Kidney glomerular epithelial cell (primary cell): ENCODE measurements at regions not wholly inside any gene's neighbourhood (a gene's known extent, or its start where the extent isn't known, plus 50 kb on each side); places are given as distances from the start of the nearest gene placed in this dataset.

Experiments used
- DNase-seq: peaks from one replicate; lab custom pipeline; 2025; lab: John Stamatoyannopoulos, UW

DNA sequence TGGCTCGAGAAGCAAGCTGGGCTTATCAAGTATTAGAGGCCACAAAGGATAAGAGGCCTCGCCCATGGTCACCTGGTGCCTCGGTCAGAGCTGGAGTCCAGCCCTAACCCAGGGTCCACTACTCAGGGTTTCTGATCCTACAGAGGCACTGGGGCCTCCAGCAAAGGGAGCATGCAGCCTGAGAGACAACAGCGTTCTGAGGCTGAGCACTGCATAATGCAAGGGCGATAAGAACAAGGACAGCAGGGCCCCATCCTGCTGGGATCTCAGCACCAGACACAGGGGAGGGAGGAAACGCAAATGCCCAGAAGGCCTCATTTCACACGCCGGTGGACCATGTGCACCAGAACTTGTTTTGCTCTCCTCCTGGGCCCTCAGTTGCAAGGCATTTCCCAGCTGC is 63.0 kb downstream of the C5orf15 start:
- DNase-seq = no peak

DNA sequence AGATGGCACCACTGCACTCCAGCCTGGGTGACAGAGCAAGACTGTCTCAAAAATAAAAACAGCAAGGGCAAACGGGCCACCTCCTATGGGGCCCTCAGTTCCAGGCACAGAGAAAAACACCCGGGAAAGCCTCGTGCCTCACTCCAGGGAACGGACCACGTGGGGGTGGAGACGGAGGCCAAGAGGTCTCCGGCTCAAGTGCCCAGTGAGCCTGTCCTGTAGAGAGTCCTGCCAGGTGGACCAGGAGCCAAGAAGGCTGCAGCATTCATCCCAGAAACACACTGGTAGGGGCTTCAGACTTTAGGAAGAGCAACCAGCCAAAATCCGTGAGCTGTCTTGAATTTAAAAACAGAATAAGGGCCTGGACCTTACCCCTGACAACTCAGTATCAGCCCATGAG is 63.8 kb downstream of the C5orf15 start:
- DNase-seq = no peak

DNA sequence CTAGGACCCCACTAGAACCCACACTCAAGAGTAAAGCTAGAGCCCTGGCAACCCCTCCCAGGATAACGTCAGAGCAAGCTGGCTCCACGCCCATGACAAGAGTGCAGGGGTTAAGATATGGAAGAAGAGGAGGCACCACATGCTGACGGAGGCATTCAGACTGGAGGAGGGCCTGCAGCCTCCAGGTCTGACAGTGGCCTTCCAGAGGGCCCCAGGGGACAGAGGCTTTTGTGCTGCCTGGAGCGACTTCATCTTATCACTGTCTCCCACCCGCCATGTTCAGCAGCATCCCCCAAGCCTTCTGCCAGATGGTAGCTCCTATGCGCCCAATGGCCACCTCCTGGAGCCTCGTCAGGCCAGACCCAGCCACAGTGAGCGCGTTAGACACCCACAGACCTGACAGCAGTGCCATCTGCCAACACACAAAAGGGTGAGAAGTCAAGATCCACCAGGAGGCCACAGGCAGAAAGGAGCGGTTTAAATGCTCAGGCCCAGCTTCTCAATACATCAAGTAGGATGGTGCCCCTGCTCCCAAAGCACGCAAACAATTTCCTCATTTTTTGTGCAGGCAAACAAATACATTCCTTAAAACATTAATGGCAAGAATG is 65.8 kb downstream of the C5orf15 start:
- no peak for DNase-seq

DNA sequence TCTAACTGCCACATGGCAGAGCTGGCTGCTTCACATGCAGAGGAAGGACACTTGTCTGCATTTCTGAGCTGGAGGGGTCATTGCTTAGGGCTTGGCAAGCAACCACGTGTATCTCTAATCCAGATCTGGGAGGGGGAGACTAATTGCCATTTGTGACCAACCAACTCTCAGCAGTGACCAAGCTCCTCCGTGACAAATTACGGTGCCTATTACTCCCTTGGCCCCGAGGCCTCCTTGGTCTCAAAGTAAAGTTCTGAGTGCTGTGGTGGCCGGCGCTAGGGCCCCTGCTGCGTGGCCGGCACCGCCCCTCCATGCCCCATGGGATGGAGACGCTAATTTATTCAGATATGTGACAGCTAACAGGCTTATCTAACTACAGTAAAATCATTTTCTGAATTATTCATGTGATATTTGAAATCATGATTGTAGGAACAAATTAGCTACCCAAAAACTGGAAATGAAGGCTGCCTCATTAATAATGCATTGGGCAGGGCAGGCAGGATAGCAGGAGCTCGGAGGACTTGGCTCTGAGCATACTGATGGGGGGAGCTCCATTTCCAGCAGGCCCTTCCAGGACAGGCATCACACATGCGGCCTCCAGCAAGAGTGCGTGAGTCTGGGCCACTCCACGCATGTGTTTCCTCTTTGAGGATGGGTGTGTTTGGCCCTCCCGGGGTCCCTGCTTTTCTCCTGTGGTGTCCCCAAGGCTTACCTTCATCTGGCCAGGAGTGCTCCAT is 67.7 kb downstream of the C5orf15 start:
- DNase-seq = no peak

DNA sequence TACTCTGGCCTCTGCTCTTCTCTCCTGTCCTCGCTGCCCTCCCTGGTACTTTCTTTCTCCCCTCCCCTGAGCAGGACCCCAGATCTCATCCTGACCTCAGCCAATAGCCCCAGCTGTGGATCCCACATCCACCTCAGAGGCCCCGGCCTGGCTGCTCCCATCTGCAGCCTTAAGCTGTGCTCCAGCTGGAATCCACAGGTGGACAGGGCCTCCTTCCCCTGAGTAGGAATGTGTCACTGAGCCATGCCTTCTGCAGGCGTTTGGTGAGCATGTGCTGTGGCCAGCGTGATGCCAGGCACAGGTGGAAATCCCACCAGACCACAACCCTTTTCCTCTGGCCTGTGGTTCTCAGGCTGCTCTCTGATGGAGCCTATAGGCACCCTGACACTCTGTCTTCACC is 68.9 kb downstream of the C5orf15 start:
- DNase-seq = no peak

DNA sequence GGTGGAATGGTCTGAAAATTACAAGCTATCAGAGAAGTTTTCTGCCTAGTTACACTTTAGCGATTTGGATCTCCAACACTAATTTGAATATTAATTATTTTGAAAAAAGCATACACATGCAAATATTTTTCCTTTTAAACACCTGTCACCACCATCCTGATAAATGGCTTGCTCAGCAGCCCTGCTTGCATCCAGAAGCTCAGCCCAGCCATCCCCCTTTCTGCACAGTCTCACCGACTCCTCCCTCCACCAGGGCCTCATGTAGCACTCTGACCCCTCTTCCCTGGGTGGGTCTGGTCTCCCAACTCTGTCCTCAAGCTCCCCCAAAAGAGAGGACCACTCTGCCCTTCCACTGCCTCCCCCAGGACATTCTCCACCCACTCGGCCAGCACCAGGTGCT is 70.0 kb downstream of the C5orf15 start:
- DNase-seq = no peak

DNA sequence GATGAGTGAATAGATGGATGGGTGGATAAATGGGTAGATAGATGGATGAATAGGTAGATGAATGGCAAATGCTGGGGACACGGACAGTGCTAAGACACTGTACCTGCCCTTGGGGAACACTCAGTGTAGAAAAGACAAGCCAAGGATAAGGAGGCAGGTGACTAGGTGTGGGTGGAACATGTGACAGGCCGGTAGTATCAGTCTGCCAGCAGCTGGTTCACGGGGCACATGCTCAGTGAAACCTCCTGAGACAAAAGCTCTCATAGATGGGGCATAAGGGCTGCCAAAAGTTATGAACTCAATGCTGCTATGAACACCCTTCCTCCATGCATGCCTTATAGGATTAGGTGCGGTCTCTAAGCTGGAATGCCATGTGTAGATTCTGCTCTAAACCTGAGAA is 71.0 kb downstream of the C5orf15 start:
- DNase-seq = no peak

DNA sequence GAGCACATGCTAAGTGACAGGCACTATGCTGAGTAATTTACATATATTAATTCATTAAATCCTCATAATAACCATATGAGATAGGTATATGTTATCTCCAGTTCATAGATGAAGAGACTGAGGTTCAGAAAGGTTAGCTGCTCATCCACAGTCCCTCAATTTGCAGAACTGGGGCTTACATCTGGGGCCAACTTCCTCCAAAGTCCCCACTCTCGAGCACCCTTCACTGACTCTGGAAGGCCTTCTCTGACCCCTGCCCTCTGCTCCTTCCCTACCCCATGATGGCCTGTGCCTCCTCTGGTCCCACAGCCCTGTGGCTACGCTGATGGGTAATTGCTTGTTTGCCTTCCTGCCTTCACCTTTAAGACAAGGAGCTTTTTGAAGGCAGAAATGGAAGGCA is 71.6 kb downstream of the C5orf15 start:
- DNase-seq = no peak

DNA sequence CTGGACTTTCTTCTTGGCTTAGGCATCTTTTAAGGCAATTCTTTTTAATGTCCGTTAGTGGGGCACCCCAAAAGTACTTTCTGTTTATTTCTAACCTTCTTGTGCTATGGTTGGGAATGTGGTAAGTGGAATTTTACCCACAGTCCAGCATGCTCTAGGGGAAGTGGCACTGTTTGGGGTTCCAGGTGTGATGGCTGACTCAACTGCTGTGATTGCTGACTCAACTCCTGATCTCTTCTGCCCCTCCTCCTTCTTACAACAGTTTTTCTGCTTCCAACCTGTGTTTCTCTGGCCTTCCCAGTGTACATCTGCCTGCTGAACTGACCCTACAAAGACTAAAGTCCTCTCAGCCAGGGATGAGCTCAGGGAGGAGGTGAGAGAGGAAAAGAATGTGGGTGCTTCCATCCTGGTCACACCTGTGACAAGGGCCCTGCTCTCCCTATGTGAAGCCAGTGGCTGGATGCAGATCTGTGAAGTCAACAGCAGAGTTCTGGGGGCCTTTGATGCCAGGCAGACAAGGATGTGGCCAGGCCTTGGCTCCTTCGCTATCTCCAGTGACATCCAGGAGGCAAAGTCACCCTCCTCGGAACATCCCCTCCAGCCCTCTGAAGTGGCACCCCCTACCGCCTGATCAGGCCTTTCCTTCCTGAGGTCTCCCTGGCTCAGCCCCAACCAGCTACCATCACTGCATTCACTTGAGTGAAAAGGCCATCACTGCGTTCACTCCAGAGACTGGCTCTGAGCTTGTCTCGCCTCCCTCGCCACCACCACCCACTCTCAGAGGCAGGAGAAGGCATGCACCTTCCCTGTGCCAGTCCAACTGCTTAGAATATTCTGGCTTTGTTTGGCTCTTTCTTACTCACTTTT is 72.2 kb downstream of the C5orf15 start:
- no peak for DNase-seq

DNA sequence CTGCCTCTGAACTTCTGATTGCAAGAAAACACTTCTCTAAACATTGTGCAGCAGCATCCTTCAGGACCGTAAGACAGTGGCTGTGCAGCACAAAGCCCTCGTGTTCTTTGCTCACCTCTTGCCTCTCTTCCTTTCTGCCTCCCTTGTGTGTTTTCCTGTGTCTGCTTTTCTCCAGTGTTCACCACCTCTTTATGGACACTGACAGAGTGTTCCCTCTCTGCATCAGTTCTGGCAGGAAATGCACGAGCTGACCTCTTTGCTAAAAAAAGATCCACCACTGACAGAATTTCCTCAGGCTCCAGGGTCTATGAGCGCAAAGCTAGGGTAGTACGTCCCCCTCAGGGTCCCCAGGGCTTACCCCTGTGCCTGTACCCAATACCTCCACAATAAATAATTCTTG is 74.3 kb downstream of the C5orf15 start:
- DNase-seq = no peak

DNA sequence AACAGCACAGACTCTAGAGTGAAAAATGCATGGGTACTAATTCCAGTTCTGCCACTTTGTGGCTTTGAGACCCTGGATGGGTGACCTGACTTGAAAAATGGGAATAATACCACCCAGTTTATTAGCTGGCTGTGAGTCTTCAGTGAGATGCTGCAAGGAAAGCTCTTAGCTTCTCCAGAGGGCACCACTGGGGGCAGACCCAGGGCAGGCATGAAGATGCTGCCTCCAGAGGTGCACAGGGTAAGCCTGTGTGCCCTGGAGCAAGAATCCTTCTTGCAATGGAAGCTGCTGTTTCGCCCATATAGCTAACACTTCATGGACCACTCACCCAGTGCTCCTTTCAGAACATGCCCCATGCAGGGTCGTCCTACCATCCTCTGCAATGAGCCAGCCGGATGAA is 75.7 kb downstream of the C5orf15 start:
- no peak for DNase-seq

DNA sequence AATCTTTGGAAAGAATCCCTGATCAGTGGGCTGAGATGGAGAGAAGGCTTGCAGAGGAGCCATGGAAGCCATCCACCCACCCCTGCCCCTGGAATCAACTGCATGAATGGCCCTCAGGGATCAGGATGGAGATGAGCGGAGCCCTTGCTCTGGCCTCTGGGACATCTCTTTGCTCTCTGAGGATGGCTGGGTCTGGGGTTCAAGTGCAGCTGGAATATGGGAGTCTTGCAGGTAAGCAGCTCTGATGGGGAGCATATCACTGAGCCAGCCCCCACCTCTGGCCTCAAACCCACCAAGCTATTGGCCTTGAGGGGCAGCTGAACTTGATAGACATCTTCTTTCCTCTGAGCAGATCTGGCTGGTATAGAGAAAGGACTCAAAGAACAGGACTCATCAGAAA is 76.1 kb downstream of the C5orf15 start:
- no peak for DNase-seq

DNA sequence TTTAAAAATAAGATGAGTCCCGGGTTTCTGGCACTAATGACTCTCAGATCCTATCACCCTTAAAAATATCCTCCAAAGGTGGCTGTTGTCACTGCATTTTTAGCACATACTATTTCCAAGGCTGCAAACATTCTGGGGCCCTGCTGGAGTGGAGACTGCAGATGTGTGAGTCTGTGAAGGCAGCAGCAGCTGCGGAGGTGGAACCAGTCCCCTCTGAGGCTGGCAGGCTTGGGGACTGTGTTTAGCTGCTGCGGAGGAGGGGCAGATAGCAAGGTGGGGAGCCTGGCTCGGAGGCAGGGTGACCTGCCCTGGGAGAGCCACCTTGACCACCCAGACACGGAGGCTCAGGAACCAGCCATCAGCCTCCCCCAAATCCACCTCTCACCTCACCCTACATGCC is 77.0 kb downstream of the C5orf15 start:
- no peak for DNase-seq

DNA sequence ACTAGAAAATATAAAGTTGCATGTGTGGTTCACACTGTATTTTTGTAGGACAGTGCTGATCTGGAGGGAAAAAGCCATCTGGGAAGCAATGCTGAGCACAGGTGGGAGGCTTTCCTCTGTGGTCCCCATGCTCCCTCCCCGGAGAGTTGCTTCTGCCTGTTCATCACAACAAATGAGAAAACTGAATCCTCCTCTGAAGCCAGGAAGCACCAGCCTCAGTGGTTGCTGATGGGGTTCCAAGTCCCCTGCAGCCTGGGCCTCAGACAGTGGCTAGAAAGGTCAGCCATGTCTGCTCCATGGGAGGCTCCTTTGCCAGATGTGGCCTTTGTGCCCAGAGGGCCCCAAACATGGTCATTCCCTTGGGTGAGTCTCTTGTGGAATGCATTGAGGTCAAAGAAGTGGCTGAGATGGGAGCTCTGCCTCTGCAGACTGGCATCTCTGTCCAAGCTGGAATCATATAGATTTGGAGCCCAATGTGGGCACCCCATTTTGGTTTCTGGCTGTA is 77.6 kb downstream of the C5orf15 start:
- no peak for DNase-seq

DNA sequence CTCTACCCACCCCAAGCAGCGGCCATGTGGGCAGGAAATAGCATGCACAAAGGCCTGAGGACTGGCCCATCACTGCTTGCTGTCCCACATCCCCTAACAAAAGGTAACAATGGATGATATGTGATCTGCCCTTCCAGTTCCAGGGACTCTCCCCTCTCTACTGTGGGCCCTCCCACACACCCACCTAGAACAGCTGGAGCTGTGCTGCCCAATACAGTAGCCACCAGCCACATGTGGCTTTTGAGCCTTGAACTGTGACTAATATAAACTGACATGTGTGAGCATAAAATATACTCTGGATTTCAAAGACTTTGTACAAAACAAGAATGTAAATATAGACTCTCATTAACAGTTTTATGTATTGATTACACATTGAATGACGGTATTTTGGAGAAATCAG is 78.1 kb downstream of the C5orf15 start:
- no peak for DNase-seq

DNA sequence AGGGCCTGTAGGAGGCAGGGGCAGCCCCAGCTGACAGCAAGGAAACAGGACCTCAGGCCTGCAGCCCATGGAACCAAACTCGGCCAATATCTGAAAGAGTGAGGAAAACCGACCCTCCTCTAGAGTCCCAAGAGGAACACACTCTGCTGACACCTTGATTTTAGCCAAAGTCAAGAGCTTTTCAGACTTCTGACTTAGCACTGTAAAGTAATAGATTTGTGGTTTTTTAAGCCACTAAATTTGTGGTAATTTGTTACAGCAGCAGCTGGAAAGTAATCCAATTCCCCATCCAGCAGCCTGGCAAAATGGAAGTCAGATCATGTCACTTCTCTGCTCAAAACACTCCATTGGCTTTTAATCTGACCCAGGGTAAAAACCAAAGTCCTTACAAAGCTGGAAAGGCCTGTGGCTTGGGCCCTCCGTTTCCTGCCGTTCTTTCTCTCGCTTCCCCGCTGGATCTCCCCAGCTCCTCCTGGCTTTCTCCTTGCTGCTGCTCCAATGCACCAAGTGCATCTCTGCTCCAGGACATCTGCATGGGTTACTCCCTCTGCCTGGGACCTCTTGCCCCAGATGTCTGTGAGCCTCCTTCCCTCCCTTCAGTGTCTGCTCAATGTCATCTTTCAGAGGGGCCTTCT is 79.0 kb downstream of the C5orf15 start:
- DNase-seq = no peak

DNA sequence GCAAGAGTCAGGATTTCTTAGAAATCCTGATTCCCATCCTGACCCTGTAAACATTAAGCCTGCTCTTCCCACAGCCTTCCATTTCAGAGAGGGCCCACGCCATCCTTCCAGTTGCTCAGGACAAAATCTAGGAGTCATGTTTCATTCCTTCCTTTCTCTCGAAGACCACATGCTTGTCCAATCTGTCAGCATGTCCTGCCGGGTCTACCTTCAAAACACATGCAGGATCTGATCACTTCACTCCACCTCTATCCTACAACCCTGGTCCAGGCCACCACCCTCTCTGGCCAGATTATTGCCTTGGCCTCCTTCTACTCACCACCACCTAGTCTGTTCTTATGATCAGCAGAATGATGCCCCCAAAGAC is 79.8 kb downstream of the C5orf15 start:
- DNase-seq = no peak

DNA sequence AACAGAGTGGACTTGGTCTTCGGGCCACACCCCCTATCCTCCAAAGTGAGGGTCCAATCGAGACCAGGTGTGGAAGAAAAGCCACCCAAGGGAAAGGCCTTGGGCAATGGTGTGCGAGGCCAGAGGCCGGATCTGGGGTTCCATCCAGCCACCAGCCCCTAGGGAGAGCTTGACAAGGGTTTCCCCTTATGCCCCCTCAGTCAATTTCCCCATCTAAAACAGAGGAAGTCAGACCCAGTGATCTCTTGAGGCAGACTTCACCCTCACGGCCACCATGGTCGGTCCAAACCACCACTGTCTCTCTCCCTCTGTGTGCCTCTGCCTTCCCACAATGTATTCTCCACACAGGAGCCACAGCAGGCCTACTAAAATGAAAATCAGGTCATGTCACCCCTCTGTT is 82.9 kb downstream of the C5orf15 start:
- DNase-seq = no peak

DNA sequence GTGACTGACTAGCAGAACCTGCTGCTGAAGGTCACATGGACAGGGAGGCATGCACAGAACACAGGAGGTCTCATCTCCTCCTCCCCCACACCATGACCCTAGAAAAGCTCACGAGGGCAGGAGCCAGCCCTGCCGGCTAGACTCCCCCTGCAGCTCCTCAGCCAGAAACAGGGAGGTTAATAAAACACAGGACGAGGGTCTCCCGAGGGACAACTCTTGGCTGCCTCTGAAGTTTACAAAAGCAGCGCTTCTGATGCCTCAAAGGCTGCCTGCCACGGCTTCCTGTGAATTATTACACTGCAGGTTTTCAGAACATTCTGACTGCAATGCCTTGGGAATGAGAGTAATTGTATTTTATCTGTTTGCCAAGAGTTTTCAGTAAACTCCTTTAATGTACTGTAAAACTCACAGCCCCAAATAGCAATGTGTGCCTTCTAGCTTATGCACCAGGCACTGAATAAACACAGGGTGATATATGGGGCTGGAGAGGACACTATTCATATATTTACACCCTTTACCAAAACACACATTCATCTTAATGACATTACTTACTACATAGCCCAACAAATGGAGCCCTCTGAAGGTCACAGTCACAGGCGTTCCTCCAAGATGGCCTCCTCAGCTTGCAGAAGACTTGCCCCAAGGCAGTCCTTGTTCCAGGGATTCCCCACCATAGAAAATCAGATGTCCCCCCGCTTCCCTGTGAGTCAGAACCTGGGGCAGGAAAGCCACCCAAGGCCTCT is 83.7 kb downstream of the C5orf15 start:
- no peak for DNase-seq

DNA sequence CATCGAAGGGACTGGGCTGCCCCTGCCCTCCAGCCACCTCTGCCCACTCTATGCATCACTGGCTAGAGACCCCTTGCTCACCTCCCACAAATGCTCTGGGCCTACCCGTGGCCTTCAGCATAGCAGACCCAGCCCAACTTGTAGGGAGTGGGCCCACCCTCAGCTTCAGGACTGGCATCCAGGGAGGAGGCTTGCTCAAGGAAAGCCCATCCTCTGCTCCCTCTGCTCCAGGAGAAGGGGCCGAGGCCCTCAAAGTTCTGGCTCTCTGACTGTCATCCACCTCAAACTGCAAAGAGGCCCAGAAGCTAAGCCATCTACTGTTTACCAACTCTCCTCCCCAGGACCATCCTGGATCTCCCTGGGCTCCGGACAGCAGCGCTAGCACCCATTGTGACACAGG is 84.5 kb downstream of the C5orf15 start:
- no peak for DNase-seq

DNA sequence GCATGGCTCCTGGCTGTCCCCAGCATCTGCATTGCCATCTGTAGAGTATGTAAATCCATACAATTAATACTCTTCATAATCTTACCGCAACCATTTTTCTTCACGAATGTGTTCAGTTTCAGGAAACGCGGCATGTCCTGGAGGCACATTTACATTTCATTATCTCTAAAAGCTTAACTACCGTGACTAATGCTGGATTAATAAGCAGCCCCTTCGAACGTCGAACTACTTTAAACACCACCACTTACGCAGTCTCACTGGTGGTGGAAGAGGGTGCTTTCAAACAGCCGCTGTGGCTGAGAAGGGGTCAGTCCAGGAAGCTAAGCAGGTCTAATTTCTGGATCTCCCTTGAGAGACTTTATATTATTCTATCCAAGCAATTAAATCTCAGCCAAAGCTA is 85.6 kb downstream of the C5orf15 start:
- no peak for DNase-seq

DNA sequence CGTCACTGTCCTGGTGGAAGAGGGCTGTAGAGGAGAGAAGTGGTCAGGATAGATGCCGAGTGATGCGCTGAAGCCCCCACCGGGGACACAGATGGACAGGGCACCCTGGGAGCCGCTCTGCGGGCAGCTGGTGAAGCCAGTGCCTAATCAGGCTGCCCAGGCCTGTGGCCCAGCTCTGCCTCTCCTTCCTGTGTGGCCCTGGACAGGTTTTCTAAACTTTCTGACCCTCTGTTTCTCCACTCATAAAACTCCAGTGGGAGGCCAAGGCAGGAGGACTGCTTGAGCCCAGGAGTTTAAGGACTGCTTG is 86.1 kb downstream of the C5orf15 start:
- DNase-seq = no peak
